ENCODE measurements at regions not wholly inside any gene's neighbourhood (a gene's known extent, or its start where the extent isn't known, plus 50 kb on each side); places are given as distances from the start of the nearest gene placed in this dataset.

DNA sequence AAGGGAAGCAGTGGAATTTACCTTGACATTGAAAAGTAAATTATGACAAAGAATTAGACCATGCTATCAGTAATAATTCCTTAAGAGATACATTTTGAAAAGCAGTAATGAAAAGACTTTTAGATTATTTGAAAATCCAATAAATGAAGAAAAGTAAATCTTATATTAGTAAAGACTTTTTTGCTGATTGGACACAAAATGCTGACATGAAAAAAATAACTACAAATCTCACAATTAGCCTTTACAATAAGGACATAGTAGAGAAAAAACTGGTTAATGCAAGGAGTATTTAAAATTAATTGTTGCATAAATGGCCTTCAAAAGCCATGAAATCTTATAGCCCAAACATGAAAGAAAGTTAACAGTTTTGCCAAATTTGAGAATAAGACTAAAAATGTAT lies 446.1 kb upstream of the FAM241A start:
- intact Hi-C loops (cut with DNase I) = no loop called here
- no peaks in the 10 kb centered on the region for H3K4me1 ChIP-seq
- peak; percentile 29 for FAIRE-seq

DNA sequence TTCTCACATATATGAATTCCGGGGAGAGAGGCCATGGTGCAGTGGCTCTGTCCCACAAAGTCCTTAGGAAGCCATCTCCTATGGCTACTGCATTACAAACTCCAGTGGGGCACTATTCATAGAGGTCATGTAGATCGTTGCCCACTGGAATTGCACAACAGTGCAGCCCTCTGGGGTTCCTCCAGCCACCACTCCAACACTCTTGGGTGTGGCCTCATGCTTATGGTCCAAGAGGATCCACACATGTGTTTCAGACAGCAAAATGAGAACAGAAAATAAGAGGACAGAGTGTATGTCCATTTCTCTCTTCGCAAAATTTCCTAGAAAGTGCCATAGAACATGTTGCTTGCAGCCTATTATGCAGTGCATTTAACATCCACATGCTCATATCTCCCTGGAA lies 444.2 kb upstream of the FAM241A start:
- DNase-seq (no peak), FAIRE-seq (no peak), ATAC-seq (no peak)
- intact Hi-C loops (cut with DNase I) = no loop called here
- H3K36me3 ChIP-seq = no peaks in the 10 kb centered on the region
- TF ChIP-seq, protein P1, sequence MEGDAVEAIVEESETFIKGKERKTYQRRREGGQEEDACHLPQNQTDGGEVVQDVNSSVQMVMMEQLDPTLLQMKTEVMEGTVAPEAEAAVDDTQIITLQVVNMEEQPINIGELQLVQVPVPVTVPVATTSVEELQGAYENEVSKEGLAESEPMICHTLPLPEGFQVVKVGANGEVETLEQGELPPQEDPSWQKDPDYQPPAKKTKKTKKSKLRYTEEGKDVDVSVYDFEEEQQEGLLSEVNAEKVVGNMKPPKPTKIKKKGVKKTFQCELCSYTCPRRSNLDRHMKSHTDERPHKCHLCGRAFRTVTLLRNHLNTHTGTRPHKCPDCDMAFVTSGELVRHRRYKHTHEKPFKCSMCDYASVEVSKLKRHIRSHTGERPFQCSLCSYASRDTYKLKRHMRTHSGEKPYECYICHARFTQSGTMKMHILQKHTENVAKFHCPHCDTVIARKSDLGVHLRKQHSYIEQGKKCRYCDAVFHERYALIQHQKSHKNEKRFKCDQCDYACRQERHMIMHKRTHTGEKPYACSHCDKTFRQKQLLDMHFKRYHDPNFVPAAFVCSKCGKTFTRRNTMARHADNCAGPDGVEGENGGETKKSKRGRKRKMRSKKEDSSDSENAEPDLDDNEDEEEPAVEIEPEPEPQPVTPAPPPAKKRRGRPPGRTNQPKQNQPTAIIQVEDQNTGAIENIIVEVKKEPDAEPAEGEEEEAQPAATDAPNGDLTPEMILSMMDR (IDR thresholded peaks at IDR 0.05) = no peak
- WGBS, 2 donors = 61 to 80% methylated on average over 3 of the region's 3 CpGs
- no peaks in the 10 kb centered on the region for H3K9me3 ChIP-seq
- H3K27ac ChIP-seq = no peak overlapping the region
- no peaks in the 10 kb centered on the region for H3K27me3 ChIP-seq
- no peaks in the 10 kb centered on the region for H3K4me1 ChIP-seq
- H3K4me3 ChIP-seq = no peak overlapping the region

More for the DNA sequence above, 446.1 kb upstream of the FAM241A start:
- no peak for ATAC-seq
- H3K27ac ChIP-seq = no peak overlapping the region
- no peak overlapping the region for H3K4me3 ChIP-seq
- no peaks in the 10 kb centered on the region for H3K9me3 ChIP-seq
- TF ChIP-seq, protein P1 (IDR thresholded peaks at IDR 0.05) = no peak
- no peaks in the 10 kb centered on the region for H3K36me3 ChIP-seq
- H3K27me3 ChIP-seq = peaks cover 0 to 7% (median 0%) of the 10 kb centered on the region in 4 donors
- DNase-seq = no peak

DNA sequence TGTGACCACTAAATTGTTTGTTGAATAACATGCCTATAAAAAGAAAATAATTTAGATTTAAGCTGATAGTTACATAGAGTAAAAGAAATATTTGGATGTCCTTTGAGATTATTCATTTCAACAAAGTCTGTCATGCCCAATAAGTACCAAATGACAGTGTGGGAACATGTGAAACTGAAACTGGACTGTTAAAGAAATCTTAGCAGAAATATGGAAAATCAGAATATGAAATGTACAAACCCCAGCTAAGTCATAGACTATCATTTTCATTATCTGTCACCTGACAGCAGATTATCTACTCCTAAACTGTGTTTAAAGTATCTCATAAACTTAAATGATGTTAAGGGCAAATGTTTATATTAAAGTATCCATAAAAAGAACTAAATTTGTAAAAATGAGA lies 437.8 kb upstream of the FAM241A start:
- H3K4me1 ChIP-seq = no peaks in the 10 kb centered on the region
- DNase-seq = no peak
- H3K4me3 ChIP-seq = no peak overlapping the region
- TF ChIP-seq, protein P1 (IDR thresholded peaks at IDR 0.05) = no peak
- intact Hi-C loops (cut with DNase I) = no loop called here
- no peaks in the 10 kb centered on the region for H3K27me3 ChIP-seq
- no peak for ATAC-seq
- no peak overlapping the region for H3K27ac ChIP-seq
- FAIRE-seq = no peak
- H3K9me3 ChIP-seq = no peaks in the 10 kb centered on the region
- no peaks in the 10 kb centered on the region for H3K36me3 ChIP-seq

DNA sequence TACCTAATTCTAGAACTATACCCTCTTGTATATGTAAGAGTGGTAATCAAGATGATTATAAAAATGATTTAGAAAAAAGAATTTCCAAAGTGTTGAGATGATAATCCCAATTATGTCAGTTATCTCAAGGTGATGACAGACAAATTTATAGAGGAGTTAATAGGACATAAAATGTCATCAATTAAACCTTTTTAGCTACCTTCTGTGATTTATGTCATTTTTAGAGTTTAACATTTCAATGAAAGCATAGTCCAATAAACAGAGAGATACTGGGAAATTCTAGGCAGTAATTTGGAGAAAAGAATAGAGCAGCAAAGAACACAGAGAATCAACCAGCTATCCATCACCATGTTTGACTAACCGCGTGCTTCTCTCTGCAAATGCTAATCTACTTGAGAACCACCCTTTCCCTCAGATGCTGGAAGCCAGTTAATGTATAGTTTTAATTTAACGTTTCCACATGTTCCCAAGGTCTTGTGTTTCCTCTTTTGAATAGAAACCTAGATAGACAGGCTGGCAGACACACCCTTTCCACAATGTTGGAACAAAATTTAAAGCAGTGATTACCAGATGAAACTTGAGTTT lies 433.1 kb upstream of the FAM241A start:
- ATAC-seq = no peak
- Histone ChIP-seq H3K4me3 (no peak overlapping the region), H3K27me3 (no peaks in the 10 kb centered on the region), H3K27ac (no peak overlapping the region), H3K9me3 (no peaks in the 10 kb centered on the region), H3K4me1 (no peaks in the 10 kb centered on the region), H3K36me3 (no peaks in the 10 kb centered on the region)
- WGBS, 2 donors = 54 to 56% methylated on average over 3 of the region's 3 CpGs
- no peak for DNase-seq
- TF ChIP-seq, protein P1 (IDR thresholded peaks at IDR 0.05) = no peak
- FAIRE-seq = no peak
- intact Hi-C loops (cut with DNase I) = no loop called here

DNA sequence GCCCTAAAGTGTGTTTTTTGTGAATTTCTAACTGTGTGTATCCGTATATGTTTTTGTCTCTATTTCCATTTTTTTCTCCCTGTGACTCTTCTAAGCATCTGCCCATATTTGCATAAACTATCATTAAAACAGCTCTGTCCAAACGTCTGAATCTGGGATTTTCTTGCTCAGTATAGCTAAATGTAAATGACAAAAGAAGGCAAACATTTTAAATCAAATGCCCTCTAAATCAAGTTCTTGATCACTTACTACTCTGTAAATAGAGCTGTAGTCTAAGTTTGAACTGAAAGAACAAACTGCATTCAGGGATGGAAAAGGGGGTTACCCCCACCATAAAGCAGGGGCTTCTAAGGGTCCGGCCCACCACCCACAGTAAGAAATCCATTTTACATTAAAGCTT lies 432.0 kb upstream of the FAM241A start:
- H3K4me1 ChIP-seq = peaks cover 0 to 4% (median 0%) of the 10 kb centered on the region in 3 donors
- no peak for FAIRE-seq
- H3K9me3 ChIP-seq = no peaks in the 10 kb centered on the region
- no peak overlapping the region for H3K4me3 ChIP-seq
- no peak for DNase-seq
- TF ChIP-seq, protein P1 (IDR thresholded peaks at IDR 0.05) = no peak
- H3K27ac ChIP-seq = no peak overlapping the region
- no peak for ATAC-seq
- intact Hi-C loops (cut with DNase I) = no loop called here
- no peaks in the 10 kb centered on the region for H3K27me3 ChIP-seq
- 49 to 68% methylated on average over 3 of the region's 3 CpGs for WGBS, 2 donors
- H3K36me3 ChIP-seq = no peaks in the 10 kb centered on the region
